ENCODE measurements at regions not wholly inside any gene's neighbourhood (a gene's known extent, or its start where the extent isn't known, plus 50 kb on each side); places are given as distances from the start of the nearest gene placed in this dataset.

- POLR2A ChIA-PET = no interaction called here
- CTCF ChIA-PET = no interaction called here
These were observed 87.0 kb upstream of the IGFBP3 start for GRCh38 chr7:46007990-46008643.

GRCh38 chr7:46007194-46007593 is 86.1 kb upstream of the IGFBP3 start:
- POLR2A ChIA-PET = no interaction called here
- CTCF ChIA-PET = no interaction called here

GRCh38 chr7:46006723-46007122 is 85.7 kb upstream of the IGFBP3 start:
- POLR2A ChIA-PET = no interaction called here
- CTCF ChIA-PET = no interaction called here

- CTCF ChIA-PET = no interaction called here
- POLR2A ChIA-PET = no interaction called here
These were observed 85.1 kb upstream of the IGFBP3 start for GRCh38 chr7:46006212-46006611.

GRCh38 chr7:46004965-46005364 is 83.9 kb upstream of the IGFBP3 start:
- CTCF ChIA-PET = no interaction called here

GRCh38 chr7:46003896-46004875 is 83.1 kb upstream of the IGFBP3 start:
- CTCF ChIA-PET = no interaction called here
- POLR2A ChIA-PET = no interaction called here

More at GRCh38 chr7:46004965-46005364, 83.9 kb upstream of the IGFBP3 start:
- POLR2A ChIA-PET = no interaction called here

GRCh38 chr7:46003161-46003560 is 82.1 kb upstream of the IGFBP3 start:
- CTCF ChIA-PET = no interaction called here
- POLR2A ChIA-PET = no interaction called here

- ChIA-PET CTCF (no interaction called here), POLR2A (no interaction called here)
These were observed 79.4 kb upstream of the IGFBP3 start for GRCh38 chr7:46000513-46000912.

- ChIA-PET POLR2A (no interaction called here), CTCF (no interaction called here)
These were observed 78.5 kb upstream of the IGFBP3 start for GRCh38 chr7:45999541-45999940.

- POLR2A ChIA-PET = no interaction called here
These were observed 77.4 kb upstream of the IGFBP3 start for GRCh38 chr7:45998506-45998905.

GRCh38 chr7:45993621-45994020 is 72.5 kb upstream of the IGFBP3 start:
- ChIA-PET CTCF (no interaction called here), POLR2A (no interaction called here)

More at GRCh38 chr7:45998506-45998905, 77.4 kb upstream of the IGFBP3 start:
- CTCF ChIA-PET = no interaction called here

GRCh38 chr7:45992826-45993225 is 71.8 kb upstream of the IGFBP3 start:
- CTCF ChIA-PET = no interaction called here
- POLR2A ChIA-PET = no interaction called here

GRCh38 chr7:45990276-45990675 is 69.2 kb upstream of the IGFBP3 start:
- CTCF ChIA-PET = no interaction called here
- POLR2A ChIA-PET = no interaction called here

- POLR2A ChIA-PET = no interaction called here
- CTCF ChIA-PET = no interaction called here
These were observed 67.5 kb upstream of the IGFBP3 start for GRCh38 chr7:45988405-45989057.

- ChIA-PET POLR2A (no interaction called here), CTCF (no interaction called here)
These were observed 66.6 kb upstream of the IGFBP3 start for GRCh38 chr7:45987521-45988290.

- ChIA-PET CTCF (no interaction called here), POLR2A (no interaction called here)
These were observed 65.6 kb upstream of the IGFBP3 start for GRCh38 chr7:45986355-45987298.

- ChIA-PET POLR2A (no interaction called here), CTCF (no interaction called here)
These were observed 64.8 kb upstream of the IGFBP3 start for GRCh38 chr7:45985902-45986301.

- ChIA-PET POLR2A (no interaction called here), CTCF (no interaction called here)
These were observed 63.6 kb upstream of the IGFBP3 start for GRCh38 chr7:45984386-45985295.

Measured in activated CD8-positive, alpha-beta memory T cell treated with anti-CD3 and anti-CD28 coated beads for 36 hours (primary cell).